Smooth muscle cell (in vitro differentiated cells): ENCODE measurements at regions not wholly inside any gene's neighbourhood (a gene's known extent, or its start where the extent isn't known, plus 50 kb on each side); places are given as distances from the start of the nearest gene placed in this dataset.

Source experiments
- DNase-seq: peaks from one replicate; lab custom pipeline; 2025; ENCODE audit not compliant: unreplicated experiment; lab: John Stamatoyannopoulos, UW
- H2AFZ ChIP-seq: fragments of 200-600 bp; sonication (generic); 2 replicates; pipeline ENCODE4 v1.6.0; 2016; ENCODE audit warnings: antibody characterized with exemption, low read depth, mild to moderate bottlenecking
- H3F3A ChIP-seq: fragments of 200-600 bp; sonication (generic); 2 replicates; pipeline ENCODE4 v1.6.0; 2017; ENCODE audit warnings: antibody characterized with exemption, low read depth
- H3K27ac ChIP-seq: fragments of 200-600 bp; sonication (generic); 2 replicates; pipeline ENCODE4 v1.5.1; 2016; ENCODE audit warnings: low read depth, mild to moderate bottlenecking
- H3K27me3 ChIP-seq: fragments of 200-600 bp; sonication (generic); 2 replicates; pipeline ENCODE4 v1.6.1; 2016; ENCODE audit warnings: low read depth, mild to moderate bottlenecking
- H3K36me3 ChIP-seq: fragments of 200-600 bp; sonication (generic); 2 replicates; pipeline ENCODE4 v1.5.1; 2016; ENCODE audit warnings: low read depth
- H3K4me1 ChIP-seq: fragments of 200-600 bp; sonication (generic); 2 replicates; pipeline ENCODE4 v1.5.1; 2016; ENCODE audit warnings: low read depth
- H3K4me2 ChIP-seq: fragments of 200-600 bp; sonication (generic); 2 replicates; pipeline ENCODE4 v1.6.0; 2016; ENCODE audit warnings: mild to moderate bottlenecking
- H3K4me3 ChIP-seq: fragments of 200-600 bp; sonication (generic); 2 replicates; pipeline ENCODE4 v1.5.1; 2016; ENCODE audit warnings: mild to moderate bottlenecking
- H3K79me2 ChIP-seq: fragments of 200-600 bp; sonication (generic); 2 replicates; pipeline ENCODE4 v1.6.0; 2016; ENCODE audit warnings: low read depth, mild to moderate bottlenecking
- H3K9ac ChIP-seq: fragments of 200-600 bp; sonication (generic); 2 replicates; pipeline ENCODE4 v1.6.0; 2016; ENCODE audit warnings: low read depth
- H3K9me3 ChIP-seq: fragments of 200-600 bp; sonication (generic); replicated peaks from 2 replicates; pipeline ENCODE4 v1.5.1; 2016; ENCODE audit warnings: low read depth
- H4K20me1 ChIP-seq: fragments of 200-600 bp; sonication (generic); 2 replicates; pipeline ENCODE4 v1.6.0; 2016; ENCODE audit warnings: low read depth
- CTCF ChIP-seq: fragments of 200-600 bp; sonication (generic); IDR thresholded peaks from 2 replicates; pipeline ENCODE4 v1.5.1; 2017; ENCODE audit warnings: borderline replicate concordance, mild to moderate bottlenecking, antibody characterized with exemption; ENCODE audit not compliant: insufficient read depth, poor library complexity, severe bottlenecking
- WGBS: methylation state at CpG from one replicate; pipeline ENCODE4 v1.1.7; 2016; ENCODE audit warnings: low lambda C conversion rate; 5-methylcytosine and 5-hydroxymethylcytosine counted together

DNA sequence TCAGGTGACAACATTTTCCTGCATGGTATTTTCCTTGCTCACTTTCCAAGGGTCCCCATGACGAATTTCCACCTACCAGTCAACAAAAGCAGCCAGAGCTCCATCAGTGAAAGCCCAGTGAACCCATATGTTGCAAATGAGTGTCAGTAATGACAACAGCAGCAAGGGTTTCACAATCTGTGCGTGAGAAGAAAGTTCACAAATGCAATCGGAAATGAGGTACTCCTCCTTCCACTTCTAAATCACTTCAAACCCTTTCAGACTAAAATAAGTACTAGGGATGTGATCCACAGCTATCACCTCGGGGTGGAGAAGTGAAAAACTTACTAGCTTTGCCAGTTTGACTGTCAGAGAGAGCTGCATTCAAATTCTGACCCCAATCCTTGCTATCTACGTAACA lies 55.6 kb upstream of the BET1 start:
- no peak overlapping the region for H3K9ac ChIP-seq
- H3K79me2 ChIP-seq: no peaks in the 10 kb centered on the region
- no peak overlapping the region for H3K27ac ChIP-seq
- H2AFZ ChIP-seq: no peak overlapping the region
- H3K36me3 ChIP-seq: no peaks in the 10 kb centered on the region
- 67% methylated on average over 5 of the region's 5 CpGs for WGBS
- no peaks in the 10 kb centered on the region for H3F3A ChIP-seq
- TF ChIP-seq CTCF: no peak
- H3K4me1 ChIP-seq: no peaks in the 10 kb centered on the region
- H3K9me3 ChIP-seq: no peaks in the 10 kb centered on the region
- H3K27me3 ChIP-seq: no peaks in the 10 kb centered on the region
- H3K4me3 ChIP-seq: no peak overlapping the region
- no peak overlapping the region for H3K4me2 ChIP-seq
- no peak for DNase-seq
- no peaks in the 10 kb centered on the region for H4K20me1 ChIP-seq

DNA sequence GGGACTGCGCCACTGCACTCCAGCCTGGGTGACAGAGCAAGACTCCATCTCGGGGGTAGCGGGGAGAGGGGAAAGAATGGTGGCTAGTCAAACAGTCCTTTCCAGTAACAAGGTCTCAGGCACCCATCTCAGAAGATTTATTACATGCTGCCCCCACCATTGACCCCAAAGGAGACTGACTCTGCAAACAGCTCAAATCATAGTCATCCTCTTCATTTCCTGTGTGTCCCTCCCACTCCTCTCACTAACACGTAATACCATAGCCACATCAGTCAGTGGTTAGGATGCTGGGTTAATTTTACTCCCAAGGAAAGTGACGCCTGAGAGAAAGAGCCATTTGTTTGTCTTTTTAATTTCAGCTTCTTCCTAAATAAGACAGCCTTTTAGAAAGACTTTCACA lies 56.6 kb upstream of the BET1 start:
- Histone ChIP-seq H3K79me2 (no peaks in the 10 kb centered on the region), H4K20me1 (no peaks in the 10 kb centered on the region), H3K4me3 (no peak overlapping the region), H3K27me3 (no peaks in the 10 kb centered on the region), H3K27ac (no peak overlapping the region), H3K36me3 (no peaks in the 10 kb centered on the region), H3K4me1 (no peaks in the 10 kb centered on the region), H3K4me2 (no peak overlapping the region), H2AFZ (no peak overlapping the region), H3K9ac (no peak overlapping the region), H3K9me3 (no peaks in the 10 kb centered on the region), H3F3A (no peaks in the 10 kb centered on the region)
- DNase-seq: no peak
- TF ChIP-seq CTCF: no peak
- WGBS: 68% methylated on average over 5 of the region's 5 CpGs

DNA sequence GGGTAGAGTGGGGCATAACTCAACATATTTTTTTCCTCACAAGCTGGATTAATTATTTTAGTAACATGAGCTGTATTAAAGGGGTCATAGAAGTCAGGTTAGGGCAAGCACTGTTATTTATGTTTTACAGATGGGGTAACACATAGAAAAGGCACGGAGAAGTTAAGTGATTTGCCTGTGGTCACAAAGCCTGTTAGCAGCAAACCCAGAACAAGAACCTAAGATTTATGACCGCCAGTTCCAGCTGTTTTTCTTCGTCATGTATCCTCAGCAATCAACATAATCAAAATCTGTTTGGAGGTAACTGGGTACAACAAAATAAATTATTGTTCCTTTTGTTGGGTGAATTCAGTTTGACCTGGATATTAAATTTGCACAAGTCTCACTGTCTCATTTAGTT lies 57.2 kb upstream of the BET1 start:
- no peaks in the 10 kb centered on the region for H3K27me3 ChIP-seq
- H2AFZ ChIP-seq: peak overlapping the region; percentile 17
- H3F3A ChIP-seq: no peaks in the 10 kb centered on the region
- H4K20me1 ChIP-seq: no peaks in the 10 kb centered on the region
- H3K4me1 ChIP-seq: no peaks in the 10 kb centered on the region
- H3K9me3 ChIP-seq: no peaks in the 10 kb centered on the region
- H3K9ac ChIP-seq: no peak overlapping the region
- no peak overlapping the region for H3K27ac ChIP-seq
- no peak overlapping the region for H3K4me2 ChIP-seq
- TF ChIP-seq CTCF: no peak
- no peaks in the 10 kb centered on the region for H3K79me2 ChIP-seq
- H3K4me3 ChIP-seq: no peak overlapping the region
- DNase-seq: no peak
- WGBS: 74% methylated on average over 3 of the region's 3 CpGs
- no peaks in the 10 kb centered on the region for H3K36me3 ChIP-seq

- no peak overlapping the region for H3K4me3 ChIP-seq
- H3K4me2 ChIP-seq: no peak overlapping the region
- H3K27ac ChIP-seq: no peak overlapping the region
- DNase-seq: no peak
- no peaks in the 10 kb centered on the region for H3K79me2 ChIP-seq
- 82% methylated on average over 3 of the region's 3 CpGs for WGBS
- H3F3A ChIP-seq: no peaks in the 10 kb centered on the region
- H4K20me1 ChIP-seq: no peaks in the 10 kb centered on the region
- no peaks in the 10 kb centered on the region for H3K9me3 ChIP-seq
- H2AFZ ChIP-seq: no peak overlapping the region
- H3K36me3 ChIP-seq: no peaks in the 10 kb centered on the region
- H3K4me1 ChIP-seq: no peaks in the 10 kb centered on the region
- no peak overlapping the region for H3K9ac ChIP-seq
- no peak for TF ChIP-seq CTCF
- no peaks in the 10 kb centered on the region for H3K27me3 ChIP-seq
Observed at GRCh38 chr7:94062372-94062771, 58.2 kb upstream of the BET1 start.
